DMS153 (cell line): ENCODE measurements at regions not wholly inside any gene's neighbourhood (a gene's known extent, or its start where the extent isn't known, plus 50 kb on each side); places are given as distances from the start of the nearest gene placed in this dataset.

Experiments
- DNase-seq: peaks from one replicate; lab custom pipeline; 2025; lab: John Stamatoyannopoulos, UW

GRCh38 chr6:40075056-40075590 is 140.9 kb upstream of the MOCS1 start:
- DNase-seq: no peak

GRCh38 chr6:40074306-40075055 is 140.2 kb upstream of the MOCS1 start:
- DNase-seq: no peak

- DNase-seq: no peak
Observed at GRCh38 chr6:40066372-40066771, 132.1 kb upstream of the MOCS1 start.

- DNase-seq: no peak
Observed at GRCh38 chr6:40056865-40057264, 122.6 kb upstream of the MOCS1 start.

GRCh38 chr6:40054602-40055001 is 120.3 kb upstream of the MOCS1 start:
- no peak for DNase-seq

GRCh38 chr6:40054186-40054585 is 119.9 kb upstream of the MOCS1 start:
- no peak for DNase-seq

- no peak for DNase-seq
Observed at GRCh38 chr6:40049128-40049527, 114.9 kb upstream of the MOCS1 start.

GRCh38 chr6:40044196-40044595 is 109.9 kb upstream of the MOCS1 start:
- no peak for DNase-seq

GRCh38 chr6:40042232-40042631 is 108.0 kb upstream of the MOCS1 start:
- no peak for DNase-seq

- DNase-seq: no peak
Observed at GRCh38 chr6:40039042-40039441, 104.8 kb upstream of the MOCS1 start.

- DNase-seq: no peak
Observed at GRCh38 chr6:40038626-40039025, 104.4 kb upstream of the MOCS1 start.

GRCh38 chr6:40037271-40037670 is 103.0 kb upstream of the MOCS1 start:
- DNase-seq: no peak

- no peak for DNase-seq
Observed at GRCh38 chr6:40036186-40036585, 101.9 kb upstream of the MOCS1 start.

- DNase-seq: no peak
Observed at GRCh38 chr6:40028449-40028848, 94.2 kb upstream of the MOCS1 start.

- DNase-seq: no peak
Observed at GRCh38 chr6:40022867-40023266, 88.6 kb upstream of the MOCS1 start.

GRCh38 chr6:40020166-40020565 is 85.9 kb upstream of the MOCS1 start:
- no peak for DNase-seq

GRCh38 chr6:40015530-40015929 is 81.3 kb upstream of the MOCS1 start:
- DNase-seq: no peak

- DNase-seq: no peak
Observed at GRCh38 chr6:40011844-40012243, 77.6 kb upstream of the MOCS1 start.

- DNase-seq: no peak
Observed at GRCh38 chr6:40000964-40001515, 66.8 kb upstream of the MOCS1 start.

- no peak for DNase-seq
Observed at GRCh38 chr6:39999006-39999867, 65.0 kb upstream of the MOCS1 start.

GRCh38 chr6:39998126-39998525 is 63.9 kb upstream of the MOCS1 start:
- no peak for DNase-seq

GRCh38 chr6:39997101-39997635 is 62.9 kb upstream of the MOCS1 start:
- DNase-seq: no peak

- no peak for DNase-seq
Observed at GRCh38 chr6:39995633-39996032, 61.4 kb upstream of the MOCS1 start.
